ENCODE measurements at regions not wholly inside any gene's neighbourhood (a gene's known extent, or its start where the extent isn't known, plus 50 kb on each side); places are given as distances from the start of the nearest gene placed in this dataset.

GRCh38 chr5:130815246-130815645 is 349.8 kb downstream of the HINT1 start:
- Histone ChIP-seq H3K9ac (ENCODE audit: insufficient read length, low read depth) (no peak overlapping the region), H3K4me3 (ENCODE audit: insufficient read length, low read depth) (no peak overlapping the region), H3K36me3 (ENCODE audit: insufficient read depth, insufficient read length, low read length) (no peaks in the 10 kb centered on the region), H3K27me3 (ENCODE audit: insufficient read depth, insufficient read length) (no peaks in the 10 kb centered on the region), H3K9me3 (ENCODE audit: insufficient read depth, low read length) (no peaks in the 10 kb centered on the region), H3K4me1 (ENCODE audit: insufficient read depth, insufficient read length) (no peaks in the 10 kb centered on the region)
- DNase-seq (ENCODE audit: low read depth, low spot score): no peak
- TF ChIP-seq ZNF274 (IDR thresholded peaks at IDR 0.05; ENCODE audit: low read depth, low read length): no peak
- TF ChIP-seq YY1 (IDR thresholded peaks at IDR 0.05; ENCODE audit: insufficient read depth, insufficient read length): no peak
- no peak for TF ChIP-seq SUZ12 (IDR thresholded peaks at IDR 0.05; ENCODE audit: extremely low read depth, insufficient read depth, insufficient read length)

- no peaks in the 10 kb centered on the region for H3K4me1 ChIP-seq (ENCODE audit: insufficient read depth, insufficient read length)
- no peak for DNase-seq (ENCODE audit: low read depth, low spot score)
- TF ChIP-seq YY1 (IDR thresholded peaks at IDR 0.05; ENCODE audit: insufficient read depth, insufficient read length) (no peak), ZNF274 (IDR thresholded peaks at IDR 0.05; ENCODE audit: low read depth, low read length) (no peak), SUZ12 (IDR thresholded peaks at IDR 0.05; ENCODE audit: extremely low read depth, insufficient read depth, insufficient read length) (no peak)
- no peak overlapping the region for H3K9ac ChIP-seq (ENCODE audit: insufficient read length, low read depth)
- no peaks in the 10 kb centered on the region for H3K27me3 ChIP-seq (ENCODE audit: insufficient read depth, insufficient read length)
- H3K9me3 ChIP-seq (ENCODE audit: insufficient read depth, low read length): no peaks in the 10 kb centered on the region
- no peaks in the 10 kb centered on the region for H3K36me3 ChIP-seq (ENCODE audit: insufficient read depth, insufficient read length, low read length)
- no peak overlapping the region for H3K4me3 ChIP-seq (ENCODE audit: insufficient read length, low read depth)
Measured at GRCh38 chr5:130808691-130809090, 356.4 kb downstream of the HINT1 start.

GRCh38 chr5:130805648-130806047 is 359.4 kb downstream of the HINT1 start:
- H3K9me3 ChIP-seq (ENCODE audit: insufficient read depth, low read length): no peaks in the 10 kb centered on the region
- no peak overlapping the region for H3K4me3 ChIP-seq (ENCODE audit: insufficient read length, low read depth)
- no peak for DNase-seq (ENCODE audit: low read depth, low spot score)
- no peaks in the 10 kb centered on the region for H3K36me3 ChIP-seq (ENCODE audit: insufficient read depth, insufficient read length, low read length)
- H3K27me3 ChIP-seq (ENCODE audit: insufficient read depth, insufficient read length): no peaks in the 10 kb centered on the region
- H3K4me1 ChIP-seq (ENCODE audit: insufficient read depth, insufficient read length): no peaks in the 10 kb centered on the region
- TF ChIP-seq YY1 (IDR thresholded peaks at IDR 0.05; ENCODE audit: insufficient read depth, insufficient read length): no peak
- TF ChIP-seq SUZ12 (IDR thresholded peaks at IDR 0.05; ENCODE audit: extremely low read depth, insufficient read depth, insufficient read length): no peak
- no peak for TF ChIP-seq ZNF274 (IDR thresholded peaks at IDR 0.05; ENCODE audit: low read depth, low read length)
- H3K9ac ChIP-seq (ENCODE audit: insufficient read length, low read depth): no peak overlapping the region

GRCh38 chr5:130805036-130805435 is 360.0 kb downstream of the HINT1 start:
- DNase-seq (ENCODE audit: low read depth, low spot score): no peak
- H3K36me3 ChIP-seq (ENCODE audit: insufficient read depth, insufficient read length, low read length): no peaks in the 10 kb centered on the region
- no peak for TF ChIP-seq ZNF274 (IDR thresholded peaks at IDR 0.05; ENCODE audit: low read depth, low read length)
- no peak for TF ChIP-seq YY1 (IDR thresholded peaks at IDR 0.05; ENCODE audit: insufficient read depth, insufficient read length)
- no peak for TF ChIP-seq SUZ12 (IDR thresholded peaks at IDR 0.05; ENCODE audit: extremely low read depth, insufficient read depth, insufficient read length)
- no peak overlapping the region for H3K9ac ChIP-seq (ENCODE audit: insufficient read length, low read depth)
- H3K9me3 ChIP-seq (ENCODE audit: insufficient read depth, low read length): no peaks in the 10 kb centered on the region
- H3K4me1 ChIP-seq (ENCODE audit: insufficient read depth, insufficient read length): no peaks in the 10 kb centered on the region
- H3K4me3 ChIP-seq (ENCODE audit: insufficient read length, low read depth): no peak overlapping the region
- no peaks in the 10 kb centered on the region for H3K27me3 ChIP-seq (ENCODE audit: insufficient read depth, insufficient read length)

- Histone ChIP-seq H3K9ac (ENCODE audit: insufficient read length, low read depth) (no peak overlapping the region), H3K27me3 (ENCODE audit: insufficient read depth, insufficient read length) (no peaks in the 10 kb centered on the region), H3K4me3 (ENCODE audit: insufficient read length, low read depth) (no peak overlapping the region), H3K36me3 (ENCODE audit: insufficient read depth, insufficient read length, low read length) (no peaks in the 10 kb centered on the region), H3K4me1 (ENCODE audit: insufficient read depth, insufficient read length) (no peaks in the 10 kb centered on the region), H3K9me3 (ENCODE audit: insufficient read depth, low read length) (no peaks in the 10 kb centered on the region)
- TF ChIP-seq ZNF274 (IDR thresholded peaks at IDR 0.05; ENCODE audit: low read depth, low read length) (no peak), YY1 (IDR thresholded peaks at IDR 0.05; ENCODE audit: insufficient read depth, insufficient read length) (no peak), SUZ12 (IDR thresholded peaks at IDR 0.05; ENCODE audit: extremely low read depth, insufficient read depth, insufficient read length) (no peak)
- no peak for DNase-seq (ENCODE audit: low read depth, low spot score)
Measured at GRCh38 chr5:130801963-130802362, 363.1 kb downstream of the HINT1 start.

- no peak for DNase-seq (ENCODE audit: low read depth, low spot score)
- Histone ChIP-seq H3K9me3 (ENCODE audit: insufficient read depth, low read length) (no peaks in the 10 kb centered on the region), H3K4me3 (ENCODE audit: insufficient read length, low read depth) (no peak overlapping the region)
Measured at GRCh38 chr5:130799015-130799414, 366.0 kb downstream of the HINT1 start.

GRCh38 chr5:130797303-130797702 is 367.8 kb downstream of the HINT1 start:
- Histone ChIP-seq H3K4me3 (ENCODE audit: insufficient read length, low read depth) (no peak overlapping the region), H3K9ac (ENCODE audit: insufficient read length, low read depth) (no peak overlapping the region), H3K9me3 (ENCODE audit: insufficient read depth, low read length) (no peaks in the 10 kb centered on the region), H3K4me1 (ENCODE audit: insufficient read depth, insufficient read length) (no peaks in the 10 kb centered on the region), H3K27me3 (ENCODE audit: insufficient read depth, insufficient read length) (no peaks in the 10 kb centered on the region), H3K36me3 (ENCODE audit: insufficient read depth, insufficient read length, low read length) (no peaks in the 10 kb centered on the region)
- no peak for DNase-seq (ENCODE audit: low read depth, low spot score)
- TF ChIP-seq SUZ12 (IDR thresholded peaks at IDR 0.05; ENCODE audit: extremely low read depth, insufficient read depth, insufficient read length) (no peak), YY1 (IDR thresholded peaks at IDR 0.05; ENCODE audit: insufficient read depth, insufficient read length) (no peak), ZNF274 (IDR thresholded peaks at IDR 0.05; ENCODE audit: low read depth, low read length) (no peak)

More at GRCh38 chr5:130799015-130799414, 366.0 kb downstream of the HINT1 start:
- Histone ChIP-seq H3K36me3 (ENCODE audit: insufficient read depth, insufficient read length, low read length) (no peaks in the 10 kb centered on the region), H3K27me3 (ENCODE audit: insufficient read depth, insufficient read length) (no peaks in the 10 kb centered on the region), H3K9ac (ENCODE audit: insufficient read length, low read depth) (no peak overlapping the region), H3K4me1 (ENCODE audit: insufficient read depth, insufficient read length) (no peaks in the 10 kb centered on the region)
- TF ChIP-seq YY1 (IDR thresholded peaks at IDR 0.05; ENCODE audit: insufficient read depth, insufficient read length) (no peak), ZNF274 (IDR thresholded peaks at IDR 0.05; ENCODE audit: low read depth, low read length) (no peak), SUZ12 (IDR thresholded peaks at IDR 0.05; ENCODE audit: extremely low read depth, insufficient read depth, insufficient read length) (no peak)

Data from NT2/D1 (cell line).